HepG2 (cell line): ENCODE measurements at regions not wholly inside any gene's neighbourhood (a gene's known extent, or its start where the extent isn't known, plus 50 kb on each side); places are given as distances from the start of the nearest gene placed in this dataset.

ENCODE experiments used
- ATAC-seq: fragments of 200-7000 bp; cut with Tn5 transposase; 3 replicates; pipeline ENCODE4 v1.9.1; 2020; ENCODE audit warnings: mild to moderate bottlenecking, moderate library complexity
- BruUV-seq: library from RNA; stranded (reverse); fragments of 400-500 nt; replicated peaks from 2 replicates; lab custom pipeline; 2021; lab: Mats Ljungman, UMichigan
- CTCF ChIA-PET: fragments of 300-600 bp; formaldehyde crosslinking; extraction: SDS; loops from one replicate; lab custom pipeline; 2021; ENCODE audit warnings: low total read pairs, inconsistent platforms, low intra/inter-chr PET ratio; lab: Yijun Ruan, JAX
- POLR2A ChIA-PET: fragments of 350-600 bp; sonication (Branson Sonifier 250); formaldehyde crosslinking; loops from one replicate; lab custom pipeline; 2020; ENCODE audit warnings: antibody characterized with exemption, inconsistent platforms; lab: Yijun Ruan, JAX
- DNase-seq: peaks from one replicate; pipeline ENCODE4 v3.0.0-alpha.2; 2015; ENCODE audit warnings: low spot score
- FAIRE-seq: peaks from 3 replicates; lab custom pipeline; 2011; peaks lifted over from hg19 to GRCh38; lab: Jason Lieb, UNC
- H2AFZ ChIP-seq: one replicate; pipeline ENCODE4 v1.6.1; 2011; ENCODE audit warnings: low read length, inconsistent platforms
- H3K27ac ChIP-seq: fragments of 300-600 bp; 3 replicates; pipeline ENCODE4 v1.8.0; 2011; ENCODE audit warnings: mixed run types, mild to moderate bottlenecking, mixed read lengths, low read length, inconsistent platforms; ENCODE audit not compliant: insufficient read depth; ENCODE audit errors: extremely low read length
- H3K27me3 ChIP-seq, 2 experiments: fragments of 200-600 bp in 1 of 2; 2 replicates in 1 of 2; 3 replicates in 1 of 2; pipeline versions ENCODE4 v1.6.0 to v1.8.0; 2011; ENCODE audit warnings: low read length in 2 of 2, mild to moderate bottlenecking in 2 of 2, moderate library complexity in 2 of 2, inconsistent platforms in 1 of 2; ENCODE audit not compliant: insufficient read depth in 2 of 2, control insufficient read depth in 1 of 2
- H3K36me3 ChIP-seq, 2 experiments: fragments of 200-600 bp in 1 of 2; replicated peaks in 1 of 2; 2 replicates in 1 of 2; 3 replicates in 1 of 2; pipeline versions ENCODE4 v1.5.1 to v1.8.0; 2011; ENCODE audit warnings: low read length in 2 of 2, inconsistent platforms in 1 of 2; ENCODE audit not compliant: insufficient read depth in 2 of 2, control insufficient read depth in 1 of 2
- H3K4me1 ChIP-seq: 2 replicates; pipeline ENCODE4 v1.5.1; 2012; ENCODE audit warnings: low read length, inconsistent platforms; ENCODE audit not compliant: insufficient read depth
- H3K4me2 ChIP-seq: 2 replicates; pipeline ENCODE4 v1.6.0; 2011; ENCODE audit warnings: low read depth, low read length, inconsistent platforms
- H3K4me3 ChIP-seq, 3 experiments: fragments of 200-600 bp in 1 of 3; sonication (generic), shearing (Covaris generic) in 1 of 3; replicated peaks in 1 of 3; 2 replicates each; pipeline ENCODE4 v1.5.1; 2011 to 2016; ENCODE audit warnings: low read length in 3 of 3, inconsistent platforms in 2 of 3, low read depth in 2 of 3, mild to moderate bottlenecking in 2 of 3, control low read depth in 1 of 3, mixed read lengths in 1 of 3; ENCODE audit not compliant: insufficient read depth in 1 of 3
- H3K79me2 ChIP-seq: one replicate; pipeline ENCODE4 v1.6.1; 2011; ENCODE audit warnings: low read length, inconsistent platforms; ENCODE audit not compliant: insufficient read depth
- H3K9ac ChIP-seq: 2 replicates; pipeline ENCODE4 v1.6.0; 2011; ENCODE audit warnings: mild to moderate bottlenecking, low read depth, low read length, inconsistent platforms; ENCODE audit not compliant: insufficient read depth
- H3K9me3 ChIP-seq: 2 replicates; pipeline ENCODE4 v1.5.1; 2012; ENCODE audit warnings: mild to moderate bottlenecking, low read length
- H4K20me1 ChIP-seq: 2 replicates; pipeline ENCODE4 v1.6.0; 2011; ENCODE audit warnings: inconsistent platforms, mild to moderate bottlenecking, low read length, moderate library complexity; ENCODE audit not compliant: insufficient read depth
- AGO2 ChIP-seq: fragments of 200-400 bp; formaldehyde crosslinking; optimal IDR thresholded peaks from 2 replicates; pipeline ENCODE3; 2017; ENCODE audit warnings: mild to moderate bottlenecking, low read depth, low read length, moderate library complexity
- CBX5 ChIP-seq: sonication (generic); formaldehyde crosslinking; IDR thresholded peaks from 2 replicates; pipeline ENCODE4 v1.4.0; 2020; ENCODE audit warnings: missing genetic modification reagents, borderline replicate concordance
- CCDC6 ChIP-seq: sonication (generic); formaldehyde crosslinking; IDR thresholded peaks from 2 replicates; pipeline ENCODE4 v1.8.1; 2022; ENCODE audit warnings: mild to moderate bottlenecking, missing genetic modification reagents, moderate library complexity
- MAZ ChIP-seq, 2 experiments: sonication (generic) in 1 of 2; formaldehyde crosslinking in 1 of 2; IDR thresholded peaks; 2 replicates each; pipeline versions ENCODE4 v1.5.0 to v1.6.1; 2012 to 2020; ENCODE audit warnings: low read depth in 2 of 2, mild to moderate bottlenecking in 2 of 2, borderline replicate concordance in 1 of 2, improper control_type of control experiment in 1 of 2, low read length in 1 of 2, missing genetic modification reagents in 1 of 2, moderate library complexity in 1 of 2
- NAIF1 ChIP-seq: sonication (generic); formaldehyde crosslinking; IDR thresholded peaks from 2 replicates; pipeline ENCODE4 v1.5.0; 2020; ENCODE audit warnings: mild to moderate bottlenecking, missing genetic modification reagents, borderline replicate concordance
- NCOA2 ChIP-seq: sonication (generic); formaldehyde crosslinking; IDR thresholded peaks from 2 replicates; pipeline ENCODE4 v1.8.0; 2022; ENCODE audit warnings: inconsistent platforms
- NFATC3 ChIP-seq: sonication (generic); formaldehyde crosslinking; IDR thresholded peaks from 2 replicates; pipeline ENCODE4 v1.5.1; 2020; ENCODE audit warnings: mild to moderate bottlenecking, missing genetic modification reagents
- NONO ChIP-seq, 2 experiments: fragments of 450-650 bp in 1 of 2; sonication (generic) in 1 of 2; formaldehyde crosslinking in 1 of 2; IDR thresholded peaks in 1 of 2; conservative IDR thresholded peaks in 1 of 2; 2 replicates each; pipeline versions ENCODE4 v1.6.1 to v1.8.0; 2017 to 2022; ENCODE audit warnings: mild to moderate bottlenecking in 1 of 2, missing genetic modification reagents in 1 of 2, moderate library complexity in 1 of 2
- PPARG ChIP-seq: conservative IDR thresholded peaks from 2 replicates; pipeline ENCODE4 v1.6.1; 2016; ENCODE audit warnings: missing biosample characterization, missing genetic modification reagents
- PRPF4 ChIP-seq: fragments of 200-400 bp; formaldehyde crosslinking; IDR thresholded peaks from 2 replicates; pipeline ENCODE4 v1.6.1; 2016; ENCODE audit warnings: low read length, low read depth; ENCODE audit not compliant: poor library complexity, severe bottlenecking
- THAP8 ChIP-seq: sonication (generic); formaldehyde crosslinking; IDR thresholded peaks from 2 replicates; pipeline ENCODE4 v1.5.1; 2020; ENCODE audit warnings: missing genetic modification reagents, mild to moderate bottlenecking, borderline replicate concordance
- ZBTB10 ChIP-seq: sonication (generic); formaldehyde crosslinking; IDR thresholded peaks from 2 replicates; pipeline ENCODE4 v1.4.0; 2020; ENCODE audit warnings: missing genetic modification reagents, borderline replicate concordance
- ZBTB20 ChIP-seq: sonication (generic); formaldehyde crosslinking; IDR thresholded peaks from 2 replicates; pipeline ENCODE4 v1.8.1; 2023; ENCODE audit warnings: missing genetic modification reagents, low read depth, mild to moderate bottlenecking, borderline replicate concordance
- ZC3H4 ChIP-seq: sonication (generic); formaldehyde crosslinking; IDR thresholded peaks from 2 replicates; pipeline ENCODE4 v1.4.0; 2020; ENCODE audit warnings: missing genetic modification reagents, borderline replicate concordance
- ZFX ChIP-seq: sonication (generic); formaldehyde crosslinking; IDR thresholded peaks from 2 replicates; pipeline ENCODE4 v1.4.0; 2020; ENCODE audit warnings: mild to moderate bottlenecking, low read depth, missing genetic modification reagents, moderate library complexity
- ZMYM4 ChIP-seq: sonication (generic); formaldehyde crosslinking; IDR thresholded peaks from 2 replicates; pipeline ENCODE4 v1.8.1; 2023; ENCODE audit warnings: mild to moderate bottlenecking, missing genetic modification reagents
- ZNF563 ChIP-seq: sonication (generic); formaldehyde crosslinking; IDR thresholded peaks from 2 replicates; pipeline ENCODE4 v1.8.0; 2022; ENCODE audit warnings: mild to moderate bottlenecking, moderate library complexity, missing genetic modification reagents
- ZNF652 ChIP-seq: IDR thresholded peaks from 2 replicates; pipeline ENCODE4 v1.6.1; 2016; ENCODE audit warnings: low read depth, borderline replicate concordance
- ZNF790 ChIP-seq: sonication (generic); formaldehyde crosslinking; IDR thresholded peaks from 2 replicates; pipeline ENCODE4 v1.8.0; 2022; ENCODE audit warnings: missing genetic modification reagents, mild to moderate bottlenecking, borderline replicate concordance
- WGBS: methylation state at CpG from one replicate; pipeline ENCODE4 v1.1.6; 2017; ENCODE audit warnings: low lambda C conversion rate; 5-methylcytosine and 5-hydroxymethylcytosine counted together
- in situ Hi-C: cut with HindIII; loops from 2 replicates; pipeline ENCODE4 v1.10.0; 2017; ENCODE audit warnings: low pct_unique_long_range_greater_than_20kb; ENCODE audit not compliant: extremely low pct_ligation_motif_present
- intact Hi-C: fragments of 100-400 bp; cut with micrococcal nuclease; formaldehyde crosslinking; loops from one replicate; pipeline ENCODE4 v1.10.0; 2022; ENCODE audit not compliant: unreplicated experiment

DNA sequence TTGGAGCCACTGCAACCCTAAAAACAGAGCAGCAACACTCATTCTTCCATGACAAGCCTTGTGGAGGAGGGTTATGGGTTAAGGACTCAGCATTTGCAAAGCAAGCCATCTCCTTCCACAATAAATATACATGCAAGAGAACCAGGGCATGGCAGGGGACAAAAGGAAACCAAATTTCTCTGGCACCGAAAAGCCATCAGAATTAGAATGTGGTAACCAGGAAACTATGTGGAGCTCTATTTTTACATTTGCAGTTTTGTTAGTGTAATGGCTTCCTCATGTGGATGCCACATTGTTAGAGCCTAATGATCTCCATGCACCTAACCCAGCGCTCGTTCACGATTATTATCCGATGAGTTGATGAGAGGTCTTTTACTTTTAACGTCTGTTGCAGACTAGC lies 91.7 kb downstream of the NAV1 start:
- Histone ChIP-seq H3K9ac (no peak overlapping the region), H3K36me3 (no peaks in the 10 kb centered on the region), H3K27ac (no peak overlapping the region), H3K9me3 (no peaks in the 10 kb centered on the region), H2AFZ (no peak overlapping the region), H3K4me2 (no peak overlapping the region), H3K79me2 (no peaks in the 10 kb centered on the region), H3K4me1 (no peaks in the 10 kb centered on the region), H3K27me3 (peaks cover 0 to 6% of the 10 kb centered on the region in 2 experiments; a peak in 2 of 5 replicates), H4K20me1 (no peaks in the 10 kb centered on the region), H3K4me3 (no peak overlapping the region)
- DNase-seq: no peak
- BruUV-seq: no TSS peak
- intact Hi-C loops (no loop called here), in situ Hi-C loops (no loop called here)
- TF ChIP-seq ZNF790 (CRISPR knock-in tag) (no peak), AGO2 (no peak), ZMYM4 (CRISPR knock-in tag) (no peak), ZBTB10 (CRISPR knock-in tag) (no peak), PPARG (CRISPR knock-in tag) (no peak), ZFX (CRISPR knock-in tag) (no peak), NAIF1 (no peak), NONO (IDR thresholded peaks at IDR 0.05) (no peak), NONO (CRISPR knock-in tag; conservative IDR thresholded peaks at IDR 0.05) (no peak), CCDC6 (CRISPR knock-in tag) (no peak), ZBTB20 (CRISPR knock-in tag) (no peak), CBX5 (no peak), THAP8 (no peak), NCOA2 (no peak), MAZ (IDR thresholded peaks at IDR 0.05; ENCODE audit: borderline replicate concordance, low read depth, low read length) (no peak), MAZ (CRISPR knock-in tag; IDR thresholded peaks at IDR 0.05; ENCODE audit: low read depth) (no peak), ZNF652 (no peak), ZC3H4 (CRISPR knock-in tag) (no peak), ZNF563 (no peak), PRPF4 (no peak), NFATC3 (CRISPR knock-in tag) (no peak)
- 32% methylated on average over 6 of the region's 6 CpGs for WGBS
- ChIA-PET POLR2A (no interaction called here), CTCF (no interaction called here)
- no peak for ATAC-seq
- no peak for FAIRE-seq
